Mesenchymal stem cell (in vitro differentiated cells and primary cell): ENCODE measurements at regions not wholly inside any gene's neighbourhood (a gene's known extent, or its start where the extent isn't known, plus 50 kb on each side); places are given as distances from the start of the nearest gene placed in this dataset.

ENCODE experiments used
- DNase-seq: peaks from one replicate; pipeline ENCODE4 v3.0.0-alpha.2; 2013
- H2AFZ ChIP-seq: one replicate; pipeline ENCODE4 v1.6.1; 2013; ENCODE audit warnings: low read depth, mild to moderate bottlenecking, control low read depth, inconsistent platforms, low read length, moderate library complexity
- H2AK5ac ChIP-seq: 2 replicates; pipeline ENCODE4 v1.6.1; 2013; ENCODE audit warnings: low read length, moderate library complexity, mild to moderate bottlenecking, inconsistent platforms; ENCODE audit not compliant: severe bottlenecking
- H2BK120ac ChIP-seq: one replicate; pipeline ENCODE4 v1.6.1; 2013; ENCODE audit warnings: low read depth, mild to moderate bottlenecking, inconsistent platforms, low read length, moderate library complexity
- H2BK12ac ChIP-seq, 2 experiments: one replicate each; pipeline ENCODE4 v1.6.1; 2013; ENCODE audit warnings: inconsistent platforms in 2 of 2, low read length in 2 of 2, mild to moderate bottlenecking in 2 of 2, moderate library complexity in 2 of 2, control low read depth in 1 of 2
- H2BK15ac ChIP-seq: one replicate; pipeline ENCODE4 v1.6.1; 2013; ENCODE audit warnings: mild to moderate bottlenecking, low read depth, inconsistent platforms; ENCODE audit not compliant: poor library complexity, severe bottlenecking
- H2BK5ac ChIP-seq: 2 replicates; pipeline ENCODE4 v1.6.1; 2013; ENCODE audit warnings: low read depth, mild to moderate bottlenecking, low read length, control low read depth, inconsistent platforms; ENCODE audit not compliant: poor library complexity, severe bottlenecking
- H3K14ac ChIP-seq, 2 experiments: one replicate each; pipeline ENCODE4 v1.6.1; 2013; ENCODE audit warnings: inconsistent platforms in 2 of 2, low read length in 2 of 2, control low read depth in 1 of 2, mild to moderate bottlenecking in 1 of 2, moderate library complexity in 1 of 2
- H3K18ac ChIP-seq, 2 experiments: one replicate each; pipeline ENCODE4 v1.6.1; 2013; ENCODE audit warnings: inconsistent platforms in 2 of 2, low read length in 2 of 2, control low read depth in 1 of 2, low read depth in 1 of 2, mild to moderate bottlenecking in 1 of 2
- H3K23ac ChIP-seq, 2 experiments: one replicate each; pipeline ENCODE4 v1.6.1; 2013; ENCODE audit warnings: inconsistent platforms in 2 of 2, low read length in 2 of 2, mild to moderate bottlenecking in 2 of 2, moderate library complexity in 2 of 2, control low read depth in 1 of 2
- H3K27ac ChIP-seq: 2 replicates; pipeline ENCODE4 v1.5.1; 2013; ENCODE audit warnings: mild to moderate bottlenecking, moderate library complexity, low read length, control low read depth, inconsistent platforms; ENCODE audit not compliant: poor library complexity, severe bottlenecking
- H3K27me3 ChIP-seq, 2 experiments: 2 replicates each; pipeline versions ENCODE4 v1.6.1 to v1.7.0; 2013; ENCODE audit warnings: low read length in 2 of 2, mild to moderate bottlenecking in 2 of 2, moderate library complexity in 2 of 2, control low read depth in 1 of 2, inconsistent platforms in 1 of 2; ENCODE audit not compliant: control insufficient read depth in 1 of 2, insufficient read depth in 1 of 2
- H3K36me3 ChIP-seq, 2 experiments: 2 replicates each; pipeline versions ENCODE4 v1.6.1 to v1.7.0; 2013; ENCODE audit warnings: low read length in 2 of 2, control low read depth in 1 of 2, inconsistent platforms in 1 of 2, low read depth in 1 of 2, mild to moderate bottlenecking in 1 of 2; ENCODE audit not compliant: insufficient read depth in 2 of 2, control insufficient read depth in 1 of 2
- H3K4ac ChIP-seq, 2 experiments: one replicate each; pipeline ENCODE4 v1.6.1; 2013; ENCODE audit warnings: inconsistent platforms in 2 of 2, low read length in 2 of 2, mild to moderate bottlenecking in 2 of 2, moderate library complexity in 2 of 2, control low read depth in 1 of 2, low read depth in 1 of 2
- H3K4me1 ChIP-seq: 2 replicates; pipeline ENCODE4 v1.6.1; 2013; ENCODE audit warnings: low read depth, low read length, control low read depth; ENCODE audit not compliant: control insufficient read depth, insufficient read depth
- H3K4me2 ChIP-seq: 2 replicates; pipeline ENCODE4 v1.6.1; 2013; ENCODE audit warnings: low read length, mild to moderate bottlenecking, inconsistent platforms; ENCODE audit not compliant: poor library complexity, severe bottlenecking
- H3K4me3 ChIP-seq, 2 experiments: 2 replicates each; pipeline versions ENCODE4 v1.5.1 to v1.7.0; 2013; ENCODE audit warnings: low read length in 2 of 2, mild to moderate bottlenecking in 2 of 2, control low read depth in 1 of 2, low read depth in 1 of 2; ENCODE audit not compliant: insufficient read depth in 1 of 2
- H3K79me1 ChIP-seq: replicated peaks from 2 replicates; pipeline ENCODE4 v1.6.1; 2013; ENCODE audit warnings: mild to moderate bottlenecking, control low read depth, low read length, inconsistent platforms; ENCODE audit not compliant: poor library complexity, severe bottlenecking
- H3K9ac ChIP-seq: 2 replicates; pipeline ENCODE4 v1.7.0; 2013; ENCODE audit warnings: mild to moderate bottlenecking, low read length, moderate library complexity
- H3K9me3 ChIP-seq: 2 replicates; pipeline ENCODE4 v1.7.0; 2013; ENCODE audit warnings: mild to moderate bottlenecking, low read length; ENCODE audit not compliant: control insufficient read depth
- H4K8ac ChIP-seq: one replicate; pipeline ENCODE4 v1.6.1; 2013; ENCODE audit warnings: inconsistent platforms, mild to moderate bottlenecking, low read length, moderate library complexity
- H4K91ac ChIP-seq: one replicate; pipeline ENCODE4 v1.6.1; 2013; ENCODE audit warnings: mild to moderate bottlenecking, low read length, inconsistent platforms
- WGBS: methylation state at CpG from one replicate; pipeline ENCODE4 v1.1.7; 2013; ENCODE audit warnings: mixed read lengths; 5-methylcytosine and 5-hydroxymethylcytosine counted together

- no peak overlapping the region for H3K4me2 ChIP-seq
- no peak overlapping the region for H3K14ac ChIP-seq
- DNase-seq = no peak
- H3K36me3 ChIP-seq = no peaks in the 10 kb centered on the region
- no peaks in the 10 kb centered on the region for H3K4me1 ChIP-seq
- no peaks in the 10 kb centered on the region for H3K9me3 ChIP-seq
- no peak overlapping the region for H4K91ac ChIP-seq
- no peak overlapping the region for H2AK5ac ChIP-seq
- no peak overlapping the region for H2BK15ac ChIP-seq
- H3K27me3 ChIP-seq = no peaks in the 10 kb centered on the region
- no peak overlapping the region for H2BK5ac ChIP-seq
- H3K18ac ChIP-seq = no peak overlapping the region
- no peaks in the 10 kb centered on the region for H3K79me1 ChIP-seq
- H4K8ac ChIP-seq = no peak overlapping the region
- H2BK120ac ChIP-seq = no peak overlapping the region
- no peak overlapping the region for H2BK12ac ChIP-seq
- no peak overlapping the region for H3K27ac ChIP-seq
- no peak overlapping the region for H3K23ac ChIP-seq
- no peak overlapping the region for H3K9ac ChIP-seq
- H2AFZ ChIP-seq = no peak overlapping the region
- no peak overlapping the region for H3K4ac ChIP-seq
- WGBS = 90% methylated on average over 5 of the region's 6 CpGs
- H3K4me3 ChIP-seq = no peak overlapping the region
These were observed 196.2 kb downstream of the RBM46 start for GRCh38 chr4:154977228-154977627.

DNA sequence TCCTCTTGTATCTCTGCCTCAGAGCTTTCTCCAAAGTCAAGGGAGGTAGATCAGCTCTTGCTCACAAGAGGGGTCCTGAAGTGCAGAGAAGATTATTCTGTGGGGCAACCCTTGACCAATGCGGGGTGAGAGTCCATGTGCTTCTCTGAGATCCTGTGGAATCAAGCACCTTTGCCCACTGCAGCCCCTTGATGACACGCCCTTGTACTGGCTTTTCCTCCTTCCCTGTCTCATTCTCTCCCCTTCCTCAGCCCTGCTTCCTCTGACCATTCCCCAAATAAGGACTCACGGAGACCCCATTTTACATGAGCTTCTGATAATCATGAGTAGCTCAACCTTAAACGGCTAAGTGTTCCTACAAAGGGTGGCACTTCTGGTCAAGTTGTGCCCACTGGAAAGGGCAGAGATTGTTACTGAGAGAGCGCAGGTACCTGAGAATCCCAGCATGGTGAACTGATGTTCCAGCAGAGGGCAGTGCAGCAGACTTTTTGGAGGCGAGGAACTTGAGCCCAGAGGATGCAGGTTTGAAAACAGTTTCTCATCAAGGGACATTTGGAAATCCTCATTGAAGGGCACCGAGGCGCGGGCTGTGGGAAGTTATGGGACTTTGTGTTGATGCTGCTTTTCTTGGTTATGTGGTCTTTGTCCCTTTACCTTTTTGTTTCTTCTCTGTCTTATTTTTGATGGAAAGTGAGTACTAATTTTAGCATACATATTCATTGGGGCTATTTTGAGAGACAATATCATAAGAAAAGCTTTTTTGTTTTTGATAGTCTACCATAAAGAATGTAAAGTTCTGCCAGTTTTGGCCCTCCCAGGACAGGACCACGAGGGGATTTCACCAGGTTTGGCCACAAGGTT is 201.3 kb downstream of the RBM46 start:
- DNase-seq = peak; percentile 5
- Histone ChIP-seq H3K4me3 (no peak overlapping the region), H3K9ac (no peak overlapping the region), H3K4me1 (no peaks in the 10 kb centered on the region), H3K79me1 (no peaks in the 10 kb centered on the region), H4K8ac (no peak overlapping the region), H3K27ac (no peak overlapping the region), H2BK120ac (no peak overlapping the region), H3K27me3 (no peaks in the 10 kb centered on the region), H3K36me3 (no peaks in the 10 kb centered on the region), H2AK5ac (no peak overlapping the region), H3K14ac (no peak overlapping the region), H3K23ac (no peak overlapping the region), H3K4ac (no peak overlapping the region), H2AFZ (no peak overlapping the region), H2BK15ac (no peak overlapping the region), H2BK12ac (no peak overlapping the region), H2BK5ac (no peak overlapping the region), H4K91ac (no peak overlapping the region), H3K18ac (no peak overlapping the region), H3K9me3 (no peaks in the 10 kb centered on the region), H3K4me2 (no peak overlapping the region)
- 23% methylated on average over 10 of the region's 10 CpGs for WGBS

DNA sequence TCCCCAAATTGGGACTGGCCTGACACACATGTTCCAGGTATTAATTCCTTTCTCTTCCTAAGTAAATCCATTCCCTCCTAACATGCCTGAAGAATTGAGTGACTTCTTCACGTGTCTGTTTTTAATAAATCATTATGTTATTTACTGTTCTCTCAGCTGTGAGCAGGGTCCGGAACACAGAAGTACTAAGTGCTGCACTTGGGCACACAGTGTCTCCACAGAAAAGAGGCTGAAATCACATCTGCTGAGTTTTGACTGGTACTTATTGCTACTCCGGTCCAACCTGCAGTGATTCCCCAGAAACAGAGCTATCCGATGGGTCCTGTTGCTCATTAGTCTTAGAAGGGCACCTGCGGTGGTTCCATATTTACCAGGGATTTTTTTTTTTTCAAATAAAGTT is 202.6 kb downstream of the RBM46 start:
- H2AK5ac ChIP-seq = no peak overlapping the region
- no peak overlapping the region for H3K14ac ChIP-seq
- no peak overlapping the region for H3K9ac ChIP-seq
- H3K4me2 ChIP-seq = no peak overlapping the region
- H3K27me3 ChIP-seq = no peaks in the 10 kb centered on the region
- 81% methylated on average over 4 of the region's 5 CpGs for WGBS
- no peak overlapping the region for H3K18ac ChIP-seq
- no peaks in the 10 kb centered on the region for H3K9me3 ChIP-seq
- H2BK15ac ChIP-seq = no peak overlapping the region
- no peak for DNase-seq
- H3K27ac ChIP-seq = no peak overlapping the region
- no peak overlapping the region for H2BK12ac ChIP-seq
- no peaks in the 10 kb centered on the region for H3K4me1 ChIP-seq
- no peak overlapping the region for H3K4me3 ChIP-seq
- H4K8ac ChIP-seq = no peak overlapping the region
- no peak overlapping the region for H2BK120ac ChIP-seq
- no peak overlapping the region for H3K4ac ChIP-seq
- H3K36me3 ChIP-seq = no peaks in the 10 kb centered on the region
- H3K79me1 ChIP-seq = no peaks in the 10 kb centered on the region
- H3K23ac ChIP-seq = no peak overlapping the region
- H2AFZ ChIP-seq = no peak overlapping the region
- no peak overlapping the region for H2BK5ac ChIP-seq
- no peak overlapping the region for H4K91ac ChIP-seq

GRCh38 chr4:154984148-154984547 is 203.1 kb downstream of the RBM46 start:
- Histone ChIP-seq H2BK120ac (no peak overlapping the region), H3K9me3 (no peaks in the 10 kb centered on the region), H3K79me1 (no peaks in the 10 kb centered on the region), H3K4me3 (no peak overlapping the region), H3K4ac (no peak overlapping the region), H3K23ac (no peak overlapping the region), H3K27ac (no peak overlapping the region), H3K4me1 (no peaks in the 10 kb centered on the region), H2BK15ac (no peak overlapping the region), H3K14ac (no peak overlapping the region), H2AK5ac (no peak overlapping the region), H4K91ac (no peak overlapping the region), H3K9ac (no peak overlapping the region), H3K18ac (no peak overlapping the region), H2BK5ac (no peak overlapping the region), H3K4me2 (no peak overlapping the region), H2BK12ac (no peak overlapping the region), H3K36me3 (no peaks in the 10 kb centered on the region), H4K8ac (no peak overlapping the region), H3K27me3 (no peaks in the 10 kb centered on the region), H2AFZ (no peak overlapping the region)
- 86% methylated on average over 3 of the region's 4 CpGs for WGBS
- DNase-seq = no peak
